ENCODE measurements at regions not wholly inside any gene's neighbourhood (a gene's known extent, or its start where the extent isn't known, plus 50 kb on each side); places are given as distances from the start of the nearest gene placed in this dataset.

- no peak for DNase-seq (ENCODE audit: low read depth)
- no peak overlapping the region for H3K4me3 ChIP-seq (ENCODE audit: low read depth, low read length)
- TF ChIP-seq, protein P1, sequence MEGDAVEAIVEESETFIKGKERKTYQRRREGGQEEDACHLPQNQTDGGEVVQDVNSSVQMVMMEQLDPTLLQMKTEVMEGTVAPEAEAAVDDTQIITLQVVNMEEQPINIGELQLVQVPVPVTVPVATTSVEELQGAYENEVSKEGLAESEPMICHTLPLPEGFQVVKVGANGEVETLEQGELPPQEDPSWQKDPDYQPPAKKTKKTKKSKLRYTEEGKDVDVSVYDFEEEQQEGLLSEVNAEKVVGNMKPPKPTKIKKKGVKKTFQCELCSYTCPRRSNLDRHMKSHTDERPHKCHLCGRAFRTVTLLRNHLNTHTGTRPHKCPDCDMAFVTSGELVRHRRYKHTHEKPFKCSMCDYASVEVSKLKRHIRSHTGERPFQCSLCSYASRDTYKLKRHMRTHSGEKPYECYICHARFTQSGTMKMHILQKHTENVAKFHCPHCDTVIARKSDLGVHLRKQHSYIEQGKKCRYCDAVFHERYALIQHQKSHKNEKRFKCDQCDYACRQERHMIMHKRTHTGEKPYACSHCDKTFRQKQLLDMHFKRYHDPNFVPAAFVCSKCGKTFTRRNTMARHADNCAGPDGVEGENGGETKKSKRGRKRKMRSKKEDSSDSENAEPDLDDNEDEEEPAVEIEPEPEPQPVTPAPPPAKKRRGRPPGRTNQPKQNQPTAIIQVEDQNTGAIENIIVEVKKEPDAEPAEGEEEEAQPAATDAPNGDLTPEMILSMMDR (conservative IDR thresholded peaks at IDR 0.05; ENCODE audit: low read depth, low read length), result no peak
These were observed 86.0 kb upstream of the SALL4 start for GRCh38 chr20:51888291-51888690.

DNA sequence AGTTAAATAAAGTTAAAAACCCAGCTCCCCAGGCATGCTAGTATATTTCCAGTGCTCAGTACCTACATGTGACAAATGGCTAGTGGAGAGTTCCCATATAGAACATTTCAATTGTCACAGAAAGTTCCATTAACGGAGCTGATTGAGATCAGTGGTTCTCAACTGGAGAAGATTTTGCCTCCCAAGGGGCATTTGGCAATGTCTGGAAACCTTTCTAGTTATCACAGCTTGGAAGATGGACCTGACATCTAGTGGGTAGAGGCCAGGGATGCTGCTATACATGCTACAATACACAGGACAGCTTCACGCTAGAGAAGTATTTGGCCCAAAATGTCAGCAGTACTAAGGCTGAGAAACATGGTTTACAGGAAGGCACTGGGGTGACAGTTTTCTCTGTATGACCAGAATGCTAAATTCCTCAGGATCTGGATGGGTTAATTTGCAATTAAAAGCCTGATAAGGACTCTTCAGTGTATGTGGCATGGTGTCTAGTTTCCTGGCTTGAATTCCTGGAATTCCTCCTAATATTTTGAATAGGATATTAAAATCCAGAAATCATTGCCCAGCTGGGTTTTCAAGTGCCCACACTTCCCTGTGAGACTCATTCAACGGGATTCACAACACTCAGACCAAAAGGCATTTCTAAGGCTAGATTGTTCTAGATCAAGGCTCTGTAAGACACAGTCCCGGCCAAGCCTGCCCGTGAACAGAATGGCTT lies 84.7 kb upstream of the SALL4 start:
- TF ChIP-seq, protein P1 (conservative IDR thresholded peaks at IDR 0.05; ENCODE audit: low read depth, low read length), result no peak
- DNase-seq (ENCODE audit: low read depth), result no peak
- H3K4me3 ChIP-seq (ENCODE audit: low read depth, low read length), result no peak overlapping the region

- TF ChIP-seq, protein P1 (conservative IDR thresholded peaks at IDR 0.05; ENCODE audit: low read depth, low read length), result no peak
- H3K4me3 ChIP-seq (ENCODE audit: low read depth, low read length), result no peak overlapping the region
- no peak for DNase-seq (ENCODE audit: low read depth)
These were observed 84.0 kb upstream of the SALL4 start for GRCh38 chr20:51886341-51886740.

GRCh38 chr20:51884561-51884960 lies 82.2 kb upstream of the SALL4 start:
- H3K4me3 ChIP-seq (ENCODE audit: low read depth, low read length), result no peak overlapping the region
- TF ChIP-seq, protein P1 (conservative IDR thresholded peaks at IDR 0.05; ENCODE audit: low read depth, low read length), result no peak
- DNase-seq (ENCODE audit: low read depth), result no peak

GRCh38 chr20:51880188-51880587 lies 77.9 kb upstream of the SALL4 start:
- H3K4me3 ChIP-seq (ENCODE audit: low read depth, low read length), result no peak overlapping the region
- DNase-seq (ENCODE audit: low read depth), result no peak
- TF ChIP-seq, protein P1 (conservative IDR thresholded peaks at IDR 0.05; ENCODE audit: low read depth, low read length), result no peak

DNA sequence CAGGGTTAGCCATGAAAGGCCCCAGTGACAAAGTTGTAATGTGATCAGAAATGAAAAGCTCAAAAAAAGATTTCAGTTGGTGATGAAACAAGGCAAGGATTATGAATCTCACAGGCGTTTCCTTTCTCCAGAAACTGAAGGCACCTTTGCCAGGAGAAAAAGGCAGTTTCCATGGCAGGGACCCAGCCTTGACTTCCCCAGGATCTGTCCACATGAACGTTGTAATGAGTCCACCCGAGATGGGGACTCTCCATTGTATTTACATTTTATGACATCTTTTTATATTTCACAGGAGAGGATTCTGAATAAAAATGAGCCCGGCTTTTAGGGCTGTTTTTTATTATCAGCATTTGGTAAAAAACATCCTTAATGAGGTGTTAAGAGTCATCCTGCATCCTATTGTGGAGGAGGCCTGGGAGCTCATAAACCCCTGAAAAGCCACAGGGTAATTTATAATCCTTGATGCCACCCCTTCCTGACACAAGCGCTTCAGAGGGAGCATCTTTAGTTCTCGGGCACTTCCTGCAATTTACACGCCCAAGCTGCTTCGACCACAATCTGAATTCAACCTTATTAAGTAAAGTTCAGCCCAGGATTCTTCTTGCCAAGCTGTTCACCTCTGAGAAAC lies 74.1 kb upstream of the SALL4 start:
- TF ChIP-seq, protein P1 (conservative IDR thresholded peaks at IDR 0.05; ENCODE audit: low read depth, low read length), result no peak
- no peak overlapping the region for H3K4me3 ChIP-seq (ENCODE audit: low read depth, low read length)
- DNase-seq (ENCODE audit: low read depth), result no peak

DNA sequence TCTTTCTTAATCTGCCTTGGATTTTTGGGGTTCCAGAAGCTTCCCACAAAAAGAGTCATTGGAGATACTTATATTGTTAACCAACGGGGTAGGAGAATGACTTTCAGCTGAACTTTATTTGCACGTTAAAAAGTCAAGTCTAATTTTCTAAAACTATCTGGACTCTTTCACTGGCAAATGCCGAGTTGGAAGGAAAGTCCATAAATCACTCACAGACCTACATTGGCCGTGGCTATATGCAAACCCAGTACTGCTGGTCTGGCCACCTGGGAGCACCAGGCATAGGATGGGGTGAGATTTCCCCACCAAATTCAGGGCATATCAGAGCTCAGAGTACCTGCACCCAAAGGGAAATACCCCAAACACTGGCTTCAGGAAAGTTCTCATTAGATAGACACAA lies 71.3 kb upstream of the SALL4 start:
- DNase-seq (ENCODE audit: low read depth), result no peak
- H3K4me3 ChIP-seq (ENCODE audit: low read depth, low read length), result no peak overlapping the region
- TF ChIP-seq, protein P1 (conservative IDR thresholded peaks at IDR 0.05; ENCODE audit: low read depth, low read length), result no peak
